OCI-LY7 (cell line): ENCODE measurements at regions not wholly inside any gene's neighbourhood (a gene's known extent, or its start where the extent isn't known, plus 50 kb on each side); places are given as distances from the start of the nearest gene placed in this dataset.

Experiments
- BruUV-seq: library from RNA; stranded (reverse); fragments of 400-500 nt; replicated peaks from 2 replicates; lab custom pipeline; 2021; lab: Mats Ljungman, UMichigan
- CTCF ChIA-PET: fragments of 300-600 bp; sonication (Branson Sonifier 250); formaldehyde crosslinking; loops from one replicate; lab custom pipeline; 2022; ENCODE audit warnings: antibody characterized with exemption; ENCODE audit not compliant: unreplicated experiment; lab: Charles Lee
- POLR2A ChIA-PET: fragments of 300-600 bp; sonication (Branson Sonifier 250); formaldehyde crosslinking; loops from one replicate; lab custom pipeline; 2022; ENCODE audit warnings: antibody characterized with exemption; lab: Charles Lee
- DNase-seq: peaks from one replicate; pipeline ENCODE4 v3.0.0-alpha.2; 2015; ENCODE audit warnings: low spot score
- H2AFZ ChIP-seq: fragments of 200-600 bp; sonication (generic), shearing (Covaris generic); 2 replicates; pipeline ENCODE4 v1.6.1; 2014; ENCODE audit warnings: mild to moderate bottlenecking, antibody characterized with exemption, low read length, moderate library complexity
- H3K27ac ChIP-seq: fragments of 200-600 bp; sonication (generic); 2 replicates; pipeline ENCODE4 v1.5.1; 2014; ENCODE audit warnings: mixed run types, low read depth, mild to moderate bottlenecking, moderate library complexity, low read length, inconsistent platforms; ENCODE audit not compliant: poor library complexity, severe bottlenecking
- H3K36me3 ChIP-seq: fragments of 200-600 bp; sonication (generic); 2 replicates; pipeline ENCODE4 v1.6.1; 2014; ENCODE audit warnings: mild to moderate bottlenecking, antibody characterized with exemption, low read length, moderate library complexity, mixed read lengths; ENCODE audit not compliant: insufficient read depth
- H3K4me1 ChIP-seq: fragments of 200-600 bp; sonication (generic); 2 replicates; pipeline ENCODE4 v1.5.1; 2014; ENCODE audit warnings: mild to moderate bottlenecking, low read length; ENCODE audit not compliant: insufficient read depth, poor library complexity, severe bottlenecking
- H3K4me2 ChIP-seq: fragments of 200-600 bp; sonication (generic); 2 replicates; pipeline ENCODE4 v1.6.1; 2014; ENCODE audit warnings: mild to moderate bottlenecking, low read length
- H3K4me3 ChIP-seq: fragments of 200-600 bp; sonication (generic); 2 replicates; pipeline ENCODE4 v1.5.1; 2014; ENCODE audit warnings: mild to moderate bottlenecking, low read depth, low read length; ENCODE audit not compliant: poor library complexity, severe bottlenecking
- H3K79me2 ChIP-seq: fragments of 200-600 bp; sonication (generic); 2 replicates; pipeline ENCODE4 v1.6.1; 2016; ENCODE audit warnings: low read depth, mild to moderate bottlenecking, low read length, moderate library complexity, mixed read lengths; ENCODE audit not compliant: insufficient read depth
- H3K9me2 ChIP-seq: fragments of 200-600 bp; sonication (generic); 2 replicates; pipeline ENCODE4 v1.6.1; 2016; ENCODE audit warnings: mild to moderate bottlenecking, low read length, mixed read lengths; ENCODE audit not compliant: insufficient read depth
- H3K9me3 ChIP-seq: fragments of 200-600 bp; sonication (generic); 2 replicates; pipeline ENCODE4 v1.6.1; 2014; ENCODE audit warnings: mild to moderate bottlenecking, mixed run types, low read length, mixed read lengths
- H4K20me1 ChIP-seq: fragments of 200-600 bp; sonication (generic); 2 replicates; pipeline ENCODE4 v1.6.1; 2014; ENCODE audit warnings: mild to moderate bottlenecking, antibody characterized with exemption, low read length, moderate library complexity, mixed read lengths; ENCODE audit not compliant: insufficient read depth
- CTCF ChIP-seq: fragments of 200-600 bp; sonication (generic); conservative IDR thresholded peaks from 2 replicates; pipeline ENCODE4 v1.5.1; 2014; ENCODE audit warnings: mild to moderate bottlenecking, antibody characterized with exemption, low read length, moderate library complexity, mixed read lengths
- EZH2phosphoT487 ChIP-seq: fragments of 200-600 bp; sonication (generic); IDR thresholded peaks from 2 replicates; pipeline ENCODE4 v1.6.1; 2018; ENCODE audit warnings: low read depth, borderline replicate concordance, mild to moderate bottlenecking, mixed run types, antibody characterized with exemption, low read length, moderate library complexity, mixed read lengths
- intact Hi-C: fragments of 100-400 bp; cut with micrococcal nuclease; formaldehyde crosslinking; loops from one replicate; pipeline ENCODE4 v1.10.0; 2022; ENCODE audit not compliant: unreplicated experiment

GRCh38 chr6:115717472-115717871 lies 343.2 kb downstream of the FRK start:
- Histone ChIP-seq H3K79me2 (no peaks in the 10 kb centered on the region), H3K4me1 (no peaks in the 10 kb centered on the region), H3K36me3 (no peaks in the 10 kb centered on the region), H3K4me3 (no peak overlapping the region), H3K27ac (no peak overlapping the region), H3K9me3 (no peaks in the 10 kb centered on the region), H4K20me1 (no peaks in the 10 kb centered on the region), H2AFZ (no peak overlapping the region), H3K4me2 (no peak overlapping the region), H3K9me2 (no peaks in the 10 kb centered on the region)
- no TSS peak for BruUV-seq
- intact Hi-C loops = no loop called here
- TF ChIP-seq EZH2phosphoT487 = no peak
- no peak for TF ChIP-seq CTCF
- POLR2A ChIA-PET = interaction anchor here (0.8 kb wide), 1 partner anchor 23 kb away, joined by 3 read pairs; no protein-coding TSS in a partner anchor
- CTCF ChIA-PET = no interaction called here
- no peak for DNase-seq

DNA sequence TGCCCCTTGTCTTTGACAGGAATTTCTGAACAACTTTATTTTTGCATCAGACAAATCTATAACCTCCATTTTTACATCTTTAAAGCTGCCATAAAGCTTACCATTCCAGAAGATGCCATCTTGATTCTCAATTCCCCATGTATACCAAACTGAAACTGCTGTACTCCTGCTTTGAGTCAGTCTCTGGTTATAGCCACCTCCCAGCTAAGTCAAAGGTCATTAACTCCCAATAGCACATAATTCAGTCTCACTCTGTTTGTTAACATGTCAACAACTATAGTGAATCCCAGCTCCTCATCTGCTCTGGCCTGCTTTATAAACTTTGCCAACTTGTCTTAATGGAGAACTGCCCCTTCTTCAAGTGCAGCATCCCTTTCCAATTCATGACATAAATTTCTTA lies 343.6 kb downstream of the FRK start:
- TF ChIP-seq EZH2phosphoT487 (no peak), CTCF (no peak)
- intact Hi-C loops = no loop called here
- no peak overlapping the region for H3K27ac ChIP-seq
- H3K9me2 ChIP-seq = no peaks in the 10 kb centered on the region
- H3K4me2 ChIP-seq = no peak overlapping the region
- ChIA-PET CTCF (no interaction called here), POLR2A (interaction anchor here (0.6 to 1.6 kb wide), 4 partner anchors 11 to 193 kb away, joined by 3 to 6 read pairs (median 4); no protein-coding TSS in a partner anchor)
- H3K4me3 ChIP-seq = no peak overlapping the region
- no peak overlapping the region for H2AFZ ChIP-seq
- no peaks in the 10 kb centered on the region for H3K4me1 ChIP-seq
- no peaks in the 10 kb centered on the region for H4K20me1 ChIP-seq
- H3K9me3 ChIP-seq = no peaks in the 10 kb centered on the region
- BruUV-seq = no TSS peak
- no peaks in the 10 kb centered on the region for H3K36me3 ChIP-seq
- DNase-seq = no peak
- no peaks in the 10 kb centered on the region for H3K79me2 ChIP-seq

- no TSS peak for BruUV-seq
- TF ChIP-seq CTCF (no peak), EZH2phosphoT487 (no peak)
- no peaks in the 10 kb centered on the region for H4K20me1 ChIP-seq
These were observed 348.3 kb downstream of the FRK start for GRCh38 chr6:115712291-115712961.

More at GRCh38 chr6:115712291-115712961, 348.3 kb downstream of the FRK start:
- CTCF ChIA-PET = no interaction called here
- no peaks in the 10 kb centered on the region for H3K9me3 ChIP-seq
- H3K79me2 ChIP-seq = no peaks in the 10 kb centered on the region
- no peak overlapping the region for H3K4me3 ChIP-seq
- H3K4me2 ChIP-seq = no peak overlapping the region
- POLR2A ChIA-PET = interaction anchor here (0.9 kb wide), 1 partner anchor 20 kb away, joined by 3 read pairs; no protein-coding TSS in a partner anchor
- no peaks in the 10 kb centered on the region for H3K4me1 ChIP-seq
- H3K27ac ChIP-seq = no peak overlapping the region
- no peak for DNase-seq
- intact Hi-C loops = no loop called here
- H3K36me3 ChIP-seq = no peaks in the 10 kb centered on the region
- H3K9me2 ChIP-seq = no peaks in the 10 kb centered on the region
- H2AFZ ChIP-seq = no peak overlapping the region
